GM18505 (cell line): ENCODE measurements at regions not wholly inside any gene's neighbourhood (a gene's known extent, or its start where the extent isn't known, plus 50 kb on each side); places are given as distances from the start of the nearest gene placed in this dataset.

Source experiments
- ATAC-seq: cut with Tn5 transposase; IDR thresholded peaks from one replicate; pipeline ENCODE4 v1.9.1; 2021; ENCODE audit not compliant: unreplicated experiment
- POLR2A ChIP-seq: IDR thresholded peaks from 4 replicates; pipeline ENCODE4 v1.6.1; 2011; ENCODE audit warnings: borderline replicate concordance; ENCODE audit not compliant: insufficient read depth, insufficient read length; ENCODE audit errors: extremely low read depth

- TF ChIP-seq POLR2A: no peak
- no peak for ATAC-seq
Measured at GRCh38 chr9:18009902-18010301, 431.0 kb downstream of the SH3GL2 start.

- no peak for ATAC-seq
- TF ChIP-seq POLR2A: no peak
Measured at GRCh38 chr9:18010492-18010891, 431.6 kb downstream of the SH3GL2 start.

GRCh38 chr9:18012170-18012569 is 433.3 kb downstream of the SH3GL2 start:
- ATAC-seq: no peak
- no peak for TF ChIP-seq POLR2A

- no peak for TF ChIP-seq POLR2A
- ATAC-seq: no peak
Measured at GRCh38 chr9:18014556-18014955, 435.7 kb downstream of the SH3GL2 start.

GRCh38 chr9:18015116-18015515 is 436.2 kb downstream of the SH3GL2 start:
- no peak for TF ChIP-seq POLR2A
- ATAC-seq: no peak

GRCh38 chr9:18017136-18017535 is 438.3 kb downstream of the SH3GL2 start:
- no peak for TF ChIP-seq POLR2A
- no peak for ATAC-seq

- no peak for TF ChIP-seq POLR2A
- ATAC-seq: no peak
Measured at GRCh38 chr9:18018221-18018620, 439.4 kb downstream of the SH3GL2 start.

- no peak for TF ChIP-seq POLR2A
- no peak for ATAC-seq
Measured at GRCh38 chr9:18018661-18019060, 439.8 kb downstream of the SH3GL2 start.

GRCh38 chr9:18020121-18020745 is 441.4 kb downstream of the SH3GL2 start:
- no peak for TF ChIP-seq POLR2A

GRCh38 chr9:18022642-18023041 is 443.8 kb downstream of the SH3GL2 start:
- no peak for TF ChIP-seq POLR2A
- ATAC-seq: no peak

More at GRCh38 chr9:18020121-18020745, 441.4 kb downstream of the SH3GL2 start:
- no peak for ATAC-seq

GRCh38 chr9:18023332-18023731 is 444.5 kb downstream of the SH3GL2 start:
- ATAC-seq: no peak
- no peak for TF ChIP-seq POLR2A

GRCh38 chr9:18032636-18033035 is 441.3 kb upstream of the ADAMTSL1 start:
- TF ChIP-seq POLR2A: no peak
- no peak for ATAC-seq

- no peak for ATAC-seq
- no peak for TF ChIP-seq POLR2A
Measured at GRCh38 chr9:18036422-18037187, 437.3 kb upstream of the ADAMTSL1 start.

GRCh38 chr9:18037981-18038380 is 436.0 kb upstream of the ADAMTSL1 start:
- TF ChIP-seq POLR2A: no peak
- ATAC-seq: no peak
